ENCODE measurements at regions not wholly inside any gene's neighbourhood (a gene's known extent, or its start where the extent isn't known, plus 50 kb on each side); places are given as distances from the start of the nearest gene placed in this dataset.

DNA sequence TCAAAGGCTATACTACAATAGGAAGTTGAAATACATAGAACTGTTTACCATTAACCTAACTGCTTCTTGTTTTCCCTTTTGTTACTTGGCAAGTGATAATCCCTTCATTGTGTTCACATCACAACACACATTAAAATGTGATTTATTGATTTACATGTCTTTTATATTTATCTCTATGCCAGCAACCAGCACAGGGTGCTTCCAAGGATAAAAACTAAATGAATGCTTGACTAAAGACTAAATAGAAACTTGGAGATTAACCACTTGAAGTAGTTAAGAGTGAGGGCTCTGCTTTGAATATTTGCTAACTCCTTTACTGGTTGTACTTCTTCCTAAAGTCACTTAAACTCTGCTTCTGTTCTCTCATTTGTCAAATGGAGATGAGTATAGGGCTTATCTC, 1730.6 kb downstream of the EFNA5 start:
- CTCF ChIA-PET, result no interaction called here
- intact Hi-C loops (cut with micrococcal nuclease; ENCODE audit: unreplicated experiment), result no loop called here
- Mint-ChIP-seq H3K4me1 (ENCODE audit: low read depth, unreplicated experiment) (no peaks in the 10 kb centered on the region), H3K27me3 (ENCODE audit: unreplicated experiment) (no peaks in the 10 kb centered on the region), H3K9me3 (ENCODE audit: low read depth, unreplicated experiment) (peaks cover 7% of the 10 kb centered on the region), H3K36me3 (ENCODE audit: insufficient read depth, unreplicated experiment) (no peaks in the 10 kb centered on the region), H3K4me3 (ENCODE audit: low read depth, unreplicated experiment) (no peak overlapping the region), H3K27ac (ENCODE audit: unreplicated experiment) (no peak overlapping the region)
- no TSS peak for BruUV-seq (replicated peaks)
- no peak for DNase-seq
- TF ChIP-seq, protein P1, sequence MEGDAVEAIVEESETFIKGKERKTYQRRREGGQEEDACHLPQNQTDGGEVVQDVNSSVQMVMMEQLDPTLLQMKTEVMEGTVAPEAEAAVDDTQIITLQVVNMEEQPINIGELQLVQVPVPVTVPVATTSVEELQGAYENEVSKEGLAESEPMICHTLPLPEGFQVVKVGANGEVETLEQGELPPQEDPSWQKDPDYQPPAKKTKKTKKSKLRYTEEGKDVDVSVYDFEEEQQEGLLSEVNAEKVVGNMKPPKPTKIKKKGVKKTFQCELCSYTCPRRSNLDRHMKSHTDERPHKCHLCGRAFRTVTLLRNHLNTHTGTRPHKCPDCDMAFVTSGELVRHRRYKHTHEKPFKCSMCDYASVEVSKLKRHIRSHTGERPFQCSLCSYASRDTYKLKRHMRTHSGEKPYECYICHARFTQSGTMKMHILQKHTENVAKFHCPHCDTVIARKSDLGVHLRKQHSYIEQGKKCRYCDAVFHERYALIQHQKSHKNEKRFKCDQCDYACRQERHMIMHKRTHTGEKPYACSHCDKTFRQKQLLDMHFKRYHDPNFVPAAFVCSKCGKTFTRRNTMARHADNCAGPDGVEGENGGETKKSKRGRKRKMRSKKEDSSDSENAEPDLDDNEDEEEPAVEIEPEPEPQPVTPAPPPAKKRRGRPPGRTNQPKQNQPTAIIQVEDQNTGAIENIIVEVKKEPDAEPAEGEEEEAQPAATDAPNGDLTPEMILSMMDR (IDR thresholded peaks at IDR 0.05; ENCODE audit: unreplicated experiment), result no peak

DNA sequence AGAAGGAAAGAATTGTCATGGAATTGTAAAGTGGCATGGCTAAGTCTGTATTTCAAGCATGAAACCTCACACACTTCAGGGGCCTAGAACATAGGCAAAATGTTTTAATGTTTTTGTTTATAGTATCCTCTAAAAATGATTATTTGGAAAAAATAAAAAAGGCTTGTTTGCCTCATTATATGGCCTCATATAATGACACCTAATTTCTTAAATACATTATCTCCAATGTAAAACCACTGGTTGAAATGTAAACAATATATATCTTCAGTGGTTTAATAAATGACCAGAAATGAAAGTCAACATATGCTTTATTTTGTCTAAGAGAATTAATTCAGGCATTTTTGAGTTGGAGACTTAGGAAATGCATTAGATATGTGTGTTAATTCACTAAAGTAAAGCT, 1736.6 kb downstream of the EFNA5 start:
- no peaks in the 10 kb centered on the region for H3K27me3 Mint-ChIP-seq (ENCODE audit: unreplicated experiment)
- no peaks in the 10 kb centered on the region for H3K36me3 Mint-ChIP-seq (ENCODE audit: insufficient read depth, unreplicated experiment)
- BruUV-seq (replicated peaks), result no TSS peak
- H3K4me1 Mint-ChIP-seq (ENCODE audit: low read depth, unreplicated experiment), result no peaks in the 10 kb centered on the region
- no peak for DNase-seq
- peaks cover 9% of the 10 kb centered on the region for H3K9me3 Mint-ChIP-seq (ENCODE audit: low read depth, unreplicated experiment)
- intact Hi-C loops (cut with micrococcal nuclease; ENCODE audit: unreplicated experiment), result no loop called here
- no peak overlapping the region for H3K4me3 Mint-ChIP-seq (ENCODE audit: low read depth, unreplicated experiment)
- CTCF ChIA-PET, result no interaction called here
- TF ChIP-seq, protein P1 (IDR thresholded peaks at IDR 0.05; ENCODE audit: unreplicated experiment), result no peak
- H3K27ac Mint-ChIP-seq (ENCODE audit: unreplicated experiment), result no peak overlapping the region

DNA sequence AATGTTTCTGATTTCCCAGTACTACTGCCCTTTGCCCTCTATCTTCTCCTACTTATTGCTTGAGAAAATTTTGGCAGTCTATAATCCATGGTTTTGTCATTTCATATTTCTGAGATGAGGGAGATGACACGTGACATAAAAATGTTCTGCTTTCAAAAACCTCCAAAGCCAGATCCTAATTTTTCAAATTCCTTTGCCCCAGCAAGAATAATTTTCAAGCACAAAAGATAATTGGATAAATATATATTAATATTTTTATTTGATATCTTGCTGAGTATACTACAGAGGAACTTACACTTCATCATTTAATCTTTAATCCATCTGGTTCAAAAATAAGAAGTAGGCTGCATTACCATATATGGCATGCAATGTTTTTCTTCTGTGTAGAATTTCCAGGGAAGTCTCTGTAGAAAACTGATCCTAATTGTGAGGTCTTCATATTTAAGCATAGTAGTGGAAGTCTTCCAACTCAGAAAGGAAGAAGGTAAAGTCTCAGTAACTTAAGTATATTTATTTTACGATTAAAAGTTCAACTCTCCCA, 1738.8 kb downstream of the EFNA5 start:
- TF ChIP-seq, protein P1 (IDR thresholded peaks at IDR 0.05; ENCODE audit: unreplicated experiment), result no peak
- CTCF ChIA-PET, result no interaction called here
- intact Hi-C loops (cut with micrococcal nuclease; ENCODE audit: unreplicated experiment), result no loop called here
- peaks cover 2% of the 10 kb centered on the region for H3K9me3 Mint-ChIP-seq (ENCODE audit: low read depth, unreplicated experiment)
- H3K4me3 Mint-ChIP-seq (ENCODE audit: low read depth, unreplicated experiment), result no peak overlapping the region
- no peaks in the 10 kb centered on the region for H3K4me1 Mint-ChIP-seq (ENCODE audit: low read depth, unreplicated experiment)
- no peaks in the 10 kb centered on the region for H3K36me3 Mint-ChIP-seq (ENCODE audit: insufficient read depth, unreplicated experiment)
- no peak overlapping the region for H3K27ac Mint-ChIP-seq (ENCODE audit: unreplicated experiment)
- no TSS peak for BruUV-seq (replicated peaks)
- H3K27me3 Mint-ChIP-seq (ENCODE audit: unreplicated experiment), result no peaks in the 10 kb centered on the region
- no peak for DNase-seq

DNA sequence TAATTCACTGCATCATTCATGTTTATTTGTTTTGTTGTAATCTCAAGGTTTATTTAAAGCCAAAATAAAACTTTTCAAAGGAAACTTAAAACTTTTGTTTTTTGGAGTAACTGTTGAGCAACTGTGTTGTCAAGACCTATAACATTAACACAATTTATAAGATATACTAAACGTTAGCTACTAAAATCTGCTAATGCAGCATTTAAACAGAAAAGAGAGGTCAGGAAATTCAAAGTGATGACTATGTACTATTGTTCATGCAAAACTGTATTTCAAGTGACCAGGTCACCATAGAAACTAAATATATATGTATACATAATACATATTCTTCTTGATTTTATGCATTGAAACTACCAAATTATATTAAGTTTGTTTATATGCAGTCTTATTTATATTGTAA, 1740.9 kb downstream of the EFNA5 start:
- intact Hi-C loops (cut with micrococcal nuclease; ENCODE audit: unreplicated experiment), result no loop called here
- BruUV-seq (replicated peaks), result no TSS peak

More for the DNA sequence above, 1740.9 kb downstream of the EFNA5 start:
- no peak for DNase-seq
- Mint-ChIP-seq H3K4me1 (ENCODE audit: low read depth, unreplicated experiment) (no peaks in the 10 kb centered on the region), H3K4me3 (ENCODE audit: low read depth, unreplicated experiment) (no peak overlapping the region), H3K36me3 (ENCODE audit: insufficient read depth, unreplicated experiment) (no peaks in the 10 kb centered on the region), H3K27ac (ENCODE audit: unreplicated experiment) (no peak overlapping the region), H3K27me3 (ENCODE audit: unreplicated experiment) (no peaks in the 10 kb centered on the region), H3K9me3 (ENCODE audit: low read depth, unreplicated experiment) (peaks cover 2% of the 10 kb centered on the region)
- TF ChIP-seq, protein P1 (IDR thresholded peaks at IDR 0.05; ENCODE audit: unreplicated experiment), result no peak
- CTCF ChIA-PET, result interaction anchor here (1.0 kb wide), 1 partner anchor 11 kb away, joined by 3 read pairs; no protein-coding TSS in a partner anchor

Data from Calu3 (cell line).